Loucy (cell line): ENCODE measurements at regions not wholly inside any gene's neighbourhood (a gene's known extent, or its start where the extent isn't known, plus 50 kb on each side); places are given as distances from the start of the nearest gene placed in this dataset.

Source experiments
- EZH2phosphoT487 ChIP-seq: fragments of 200-600 bp; IDR thresholded peaks from 2 replicates; pipeline ENCODE4 v1.6.1; 2018; ENCODE audit warnings: antibody characterized with exemption, mild to moderate bottlenecking, moderate library complexity, borderline replicate concordance
- TF ChIP-seq, protein P1 (sequence below): fragments of 200-600 bp; sonication (generic); conservative IDR thresholded peaks from 2 replicates; pipeline ENCODE4 v1.5.1; 2014; ENCODE audit warnings: mild to moderate bottlenecking, antibody characterized with exemption, low read length

DNA sequence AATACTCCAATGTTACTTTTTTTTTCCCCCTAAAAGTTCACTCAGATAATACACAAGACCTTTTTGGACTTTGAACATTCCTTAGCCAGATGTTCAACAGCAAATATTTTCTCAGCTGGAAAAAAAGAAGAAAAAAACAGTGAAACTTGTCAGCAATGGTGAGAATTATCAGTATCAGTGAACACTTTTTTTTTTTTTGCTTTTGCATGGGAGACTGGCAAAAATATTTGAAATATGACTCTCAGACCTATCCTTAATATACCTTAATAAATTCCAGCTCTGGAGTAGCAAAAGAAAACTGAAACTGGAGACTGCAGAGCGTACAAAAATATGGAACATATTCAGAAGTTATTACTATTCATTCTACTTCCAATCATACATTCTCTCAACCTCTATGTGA, 92.3 kb downstream of the RFPL4B start:
- TF ChIP-seq, protein P1, sequence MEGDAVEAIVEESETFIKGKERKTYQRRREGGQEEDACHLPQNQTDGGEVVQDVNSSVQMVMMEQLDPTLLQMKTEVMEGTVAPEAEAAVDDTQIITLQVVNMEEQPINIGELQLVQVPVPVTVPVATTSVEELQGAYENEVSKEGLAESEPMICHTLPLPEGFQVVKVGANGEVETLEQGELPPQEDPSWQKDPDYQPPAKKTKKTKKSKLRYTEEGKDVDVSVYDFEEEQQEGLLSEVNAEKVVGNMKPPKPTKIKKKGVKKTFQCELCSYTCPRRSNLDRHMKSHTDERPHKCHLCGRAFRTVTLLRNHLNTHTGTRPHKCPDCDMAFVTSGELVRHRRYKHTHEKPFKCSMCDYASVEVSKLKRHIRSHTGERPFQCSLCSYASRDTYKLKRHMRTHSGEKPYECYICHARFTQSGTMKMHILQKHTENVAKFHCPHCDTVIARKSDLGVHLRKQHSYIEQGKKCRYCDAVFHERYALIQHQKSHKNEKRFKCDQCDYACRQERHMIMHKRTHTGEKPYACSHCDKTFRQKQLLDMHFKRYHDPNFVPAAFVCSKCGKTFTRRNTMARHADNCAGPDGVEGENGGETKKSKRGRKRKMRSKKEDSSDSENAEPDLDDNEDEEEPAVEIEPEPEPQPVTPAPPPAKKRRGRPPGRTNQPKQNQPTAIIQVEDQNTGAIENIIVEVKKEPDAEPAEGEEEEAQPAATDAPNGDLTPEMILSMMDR, result no peak
- no peak for TF ChIP-seq EZH2phosphoT487
